Activated CD4-positive, alpha-beta T cell treated with anti-CD3 and anti-CD28 coated beads, Interleukin-2, Interleukin-4, amounts not matched to agents 100 ng/mL and 50 ng/mL, durations not matched to agents 16 hours and 8 hours (primary cell): ENCODE measurements at regions not wholly inside any gene's neighbourhood (a gene's known extent, or its start where the extent isn't known, plus 50 kb on each side); places are given as distances from the start of the nearest gene placed in this dataset.

Experiments used
- DNase-seq: peaks from one replicate; pipeline ENCODE4 v3.0.0-alpha.2; 2020; ENCODE audit warnings: low spot score

- DNase-seq = no peak
Observed at GRCh38 chrX:42094218-42094617, 170.9 kb upstream of the CASK start.

GRCh38 chrX:42093756-42094155 is 170.4 kb upstream of the CASK start:
- no peak for DNase-seq

GRCh38 chrX:42090395-42090794 is 167.0 kb upstream of the CASK start:
- peak; percentile 11 for DNase-seq

GRCh38 chrX:42089031-42089430 is 165.7 kb upstream of the CASK start:
- DNase-seq = no peak

GRCh38 chrX:42087960-42088359 is 164.6 kb upstream of the CASK start:
- no peak for DNase-seq

- no peak for DNase-seq
Observed at GRCh38 chrX:42085836-42086235, 162.5 kb upstream of the CASK start.

- DNase-seq = no peak
Observed at GRCh38 chrX:42079968-42080367, 156.6 kb upstream of the CASK start.

GRCh38 chrX:42077675-42078074 is 154.3 kb upstream of the CASK start:
- DNase-seq = no peak

GRCh38 chrX:42075032-42075431 is 151.7 kb upstream of the CASK start:
- peak; percentile 15 for DNase-seq

GRCh38 chrX:42073448-42073847 is 150.1 kb upstream of the CASK start:
- no peak for DNase-seq

GRCh38 chrX:42070866-42071265 is 147.5 kb upstream of the CASK start:
- DNase-seq = no peak

- no peak for DNase-seq
Observed at GRCh38 chrX:42054256-42054655, 130.9 kb upstream of the CASK start.

- DNase-seq = no peak
Observed at GRCh38 chrX:42050345-42050744, 127.0 kb upstream of the CASK start.

- no peak for DNase-seq
Observed at GRCh38 chrX:42047886-42048285, 124.5 kb upstream of the CASK start.

GRCh38 chrX:42028109-42028508 is 104.8 kb upstream of the CASK start:
- DNase-seq = no peak

- no peak for DNase-seq
Observed at GRCh38 chrX:42027367-42028000, 104.1 kb upstream of the CASK start.

GRCh38 chrX:42025861-42026260 is 102.5 kb upstream of the CASK start:
- DNase-seq = no peak

- DNase-seq = no peak
Observed at GRCh38 chrX:42023122-42023521, 99.8 kb upstream of the CASK start.

GRCh38 chrX:42022158-42022557 is 98.8 kb upstream of the CASK start:
- DNase-seq = no peak

- DNase-seq = no peak
Observed at GRCh38 chrX:42021058-42021457, 97.7 kb upstream of the CASK start.

- no peak for DNase-seq
Observed at GRCh38 chrX:42020225-42020624, 96.9 kb upstream of the CASK start.

- DNase-seq = no peak
Observed at GRCh38 chrX:42017971-42018370, 94.6 kb upstream of the CASK start.

- DNase-seq = no peak
Observed at GRCh38 chrX:42000836-42001235, 77.5 kb upstream of the CASK start.

- no peak for DNase-seq
Observed at GRCh38 chrX:41984628-41985027, 61.3 kb upstream of the CASK start.

- DNase-seq = no peak
Observed at GRCh38 chrX:41982953-41983352, 59.6 kb upstream of the CASK start.
